ENCODE measurements at regions not wholly inside any gene's neighbourhood (a gene's known extent, or its start where the extent isn't known, plus 50 kb on each side); places are given as distances from the start of the nearest gene placed in this dataset.
"Not testable (repeated sequence)": the region's sequence is repeated elsewhere in the genome, so short reads cannot be mapped to it uniquely, and the experiment has no call there.

DNA sequence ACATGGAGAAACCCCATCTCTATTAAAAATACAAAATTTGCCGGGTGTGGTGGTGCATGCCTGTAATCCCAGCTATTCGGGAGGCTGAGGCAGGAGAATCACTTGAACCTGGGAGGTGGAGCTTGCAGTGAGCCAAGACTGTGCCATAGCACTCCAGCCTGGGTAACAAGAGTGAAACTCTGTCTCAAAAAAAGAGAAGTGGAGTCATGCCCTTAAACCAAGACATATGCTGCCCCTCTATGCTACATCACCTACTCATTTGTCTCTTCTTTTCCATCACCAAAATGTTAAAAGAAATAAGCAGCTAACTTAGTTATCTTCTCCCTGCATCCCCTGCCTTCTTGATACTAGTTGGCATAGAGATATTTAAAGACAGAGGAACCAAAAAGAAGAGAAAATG, 63.4 kb upstream of the RBPJ start:
- not testable (repeated sequence) for DNase-seq

DNA sequence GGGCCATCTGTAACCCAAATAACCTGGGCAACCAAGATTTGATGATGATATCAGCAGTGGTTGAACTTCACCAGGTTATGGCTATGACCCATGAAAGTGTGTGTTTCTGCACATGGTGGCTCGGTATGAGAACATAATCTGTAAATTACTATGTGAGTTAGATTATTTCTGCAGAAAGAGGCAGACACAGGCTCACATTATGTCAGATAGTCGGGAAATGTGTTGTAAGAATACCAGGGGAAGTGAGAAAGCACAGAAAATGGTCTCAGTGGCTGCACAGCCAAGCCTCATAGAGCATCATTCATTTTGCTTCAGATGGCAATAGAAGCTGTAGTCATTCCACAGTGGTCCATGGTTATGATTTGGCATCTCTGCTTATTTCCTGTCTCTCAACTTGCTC, 63.0 kb upstream of the RBPJ start:
- no peak for DNase-seq

- DNase-seq, result no peak
Measured at GRCh38 chr4:26260571-26260970, 60.2 kb upstream of the RBPJ start.

- DNase-seq, result no peak
Measured at GRCh38 chr4:26261405-26261804, 59.4 kb upstream of the RBPJ start.

DNA sequence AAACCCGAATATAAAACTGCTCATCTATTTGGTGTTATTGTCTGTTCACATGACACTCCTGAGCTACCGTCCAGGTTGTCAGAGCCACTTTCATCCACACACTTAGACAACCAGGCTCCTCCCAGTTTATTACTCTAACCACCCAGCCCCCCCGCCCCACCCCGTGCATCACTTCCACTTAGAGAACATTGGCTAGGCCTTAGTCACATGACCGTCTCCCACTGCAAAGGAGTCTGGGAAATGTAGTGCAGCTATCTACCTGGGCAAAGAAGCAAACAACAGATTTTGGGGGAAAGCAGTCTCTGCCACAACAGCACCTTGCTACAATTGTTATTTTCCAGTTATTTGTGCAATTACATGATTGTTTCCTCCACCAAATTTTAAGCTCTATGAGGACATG, 57.6 kb upstream of the RBPJ start:
- DNase-seq, result peak; percentile 30

DNA sequence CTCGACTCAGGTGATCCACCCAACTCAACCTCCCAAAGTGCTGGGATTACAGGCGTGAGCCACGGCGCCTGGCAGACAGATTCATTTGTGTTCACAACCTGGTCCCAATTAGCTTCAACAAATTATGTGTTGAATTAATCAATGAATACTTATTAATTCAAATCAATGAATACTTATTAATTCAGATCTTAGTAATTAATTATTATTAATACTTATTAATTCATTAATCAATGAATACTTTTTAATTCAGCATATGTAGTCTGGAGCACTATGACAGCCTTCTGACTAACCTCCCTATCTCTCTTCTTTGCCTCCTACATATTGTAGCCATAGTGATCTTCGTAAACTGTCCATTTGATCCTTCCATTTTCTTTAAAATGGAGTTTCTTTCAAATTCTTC, 56.7 kb upstream of the RBPJ start:
- DNase-seq, result no peak

GRCh38 chr4:26267087-26267486, 53.7 kb upstream of the RBPJ start:
- DNase-seq, result no peak

- no peak for DNase-seq
Measured at GRCh38 chr4:26268246-26268645, 52.6 kb upstream of the RBPJ start.

GRCh38 chr4:26269038-26269437, 51.8 kb upstream of the RBPJ start:
- no peak for DNase-seq

Data from NCI-H748 treated with DMSO at 0.1 percent for 48 hours (cell line).